Heart left ventricle (tissue), 13 donors: ENCODE measurements at regions not wholly inside any gene's neighbourhood (a gene's known extent, or its start where the extent isn't known, plus 50 kb on each side); places are given as distances from the start of the nearest gene placed in this dataset.

ENCODE experiments used
- CTCF ChIP-seq, 12 donors: fragments of 200-600 bp; sonication (generic) in 4 of 12; IDR thresholded peaks; one replicate each; pipeline versions ENCODE4 v1.5.0 to v1.8.0; 2018 to 2022; ENCODE audit warnings: antibody characterized with exemption in 12 of 12, mild to moderate bottlenecking in 5 of 12
- POLR2A ChIP-seq, 2 donors: fragments of 450-650 bp; IDR thresholded peaks; one replicate each; pipeline ENCODE4 v1.6.1; 2017; ENCODE audit warnings: antibody characterized with exemption in 2 of 2, mild to moderate bottlenecking in 2 of 2, moderate library complexity in 2 of 2
- donor health status: ischemic (EF 13 %, LVEDD 7.1; RV severe dilation, severe dysfunction).
- donor health status: DM: no; HTN: yes; CAD: no.
- donor health status: DM: no; HTN: no; CAD: no.
- donor health status: ischemic (EF 25% LVEDD 6.9; RV normal size, moderate dysfunction).
- donor health status: ischemic (EF 25% LVEDD 5.7; RV mildly dilated, moderate dysfunction).
- donor health status: ischemic (EF 35%, LVEDD 5.7; RV mildly dilated, moderate dysfunction).
- donor health status: nonischemic (EF 11% LVEDD 7.7; RV severe dilation, severe dysfunction).
- donor health status: DM: yes; HTN: yes; CAD: no.
- donor health status: PGD.
- donor health status: ischemic (EF 29% LVEDD 5.4; RV normal size, mild dysfunction).
- donor health status: nonischemic (EF 23%, LVEDD 6.1; RV moderate dilation, normal function).

DNA sequence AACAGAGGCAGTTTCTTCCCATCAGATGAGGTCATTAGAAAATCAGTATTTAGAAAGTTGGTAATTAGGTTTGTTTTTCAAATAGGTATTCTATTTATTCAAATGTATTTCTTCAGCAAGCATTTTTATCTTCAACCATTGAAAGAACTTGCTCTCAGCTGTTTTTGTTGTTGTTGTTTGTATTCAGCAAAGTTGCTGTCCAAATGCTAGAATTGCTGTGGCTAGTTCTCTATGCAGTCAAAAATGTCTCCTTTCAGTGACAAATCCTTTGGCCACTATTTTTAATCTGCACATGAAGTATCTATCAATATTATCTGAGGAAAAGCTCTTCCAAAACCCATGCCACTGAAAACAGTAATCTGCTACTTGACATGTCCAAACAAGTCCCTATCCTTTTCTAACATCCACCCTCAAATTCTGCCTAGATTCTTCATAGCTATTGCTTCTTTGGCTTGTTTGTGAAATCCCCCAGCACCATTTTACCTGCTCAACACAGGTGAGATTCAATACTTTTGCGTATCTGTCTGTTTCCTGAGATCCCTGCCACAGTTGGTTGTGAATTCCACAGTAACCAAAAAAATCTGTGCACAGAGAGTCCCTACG lies 1005.4 kb downstream of the GRIK2 start:
- no peak for TF ChIP-seq POLR2A (IDR thresholded peaks at IDR 0.05)
- no peak for TF ChIP-seq CTCF (IDR thresholded peaks at IDR 0.05)
